ENCODE measurements at regions not wholly inside any gene's neighbourhood (a gene's known extent, or its start where the extent isn't known, plus 50 kb on each side); places are given as distances from the start of the nearest gene placed in this dataset.
"Not testable (repeated sequence)": the region's sequence is repeated elsewhere in the genome, so short reads cannot be mapped to it uniquely, and the experiment has no call there.

- DNase-seq; H4K20me1 ChIP-seq (ENCODE audit: insufficient read depth, low read length); H3K9ac ChIP-seq (ENCODE audit: low read depth, low read length); H3K36me3 ChIP-seq (ENCODE audit: insufficient read depth, low read length); H2AFZ ChIP-seq (ENCODE audit: low read depth, low read length); H3K4me2 ChIP-seq (ENCODE audit: insufficient read depth, low read length); H3K9me3 ChIP-seq (ENCODE audit: insufficient read depth, low read length, severe bottlenecking); ATAC-seq (ENCODE audit: insufficient read depth, low read depth); H3K4me3 ChIP-seq (ENCODE audit: low read depth in 1 of 2, low read length in 2 of 2); H3K4me1 ChIP-seq (ENCODE audit: insufficient read depth, low read length); H3K27ac ChIP-seq (ENCODE audit: low read length); H3K79me2 ChIP-seq (ENCODE audit: insufficient read depth, low read length); H3K27me3 ChIP-seq (ENCODE audit: insufficient read depth, low read length, poor library complexity): not testable (repeated sequence)
These were observed 97.2 kb upstream of the NBPF9 start for GRCh38 chr1:149200567-149200966.

DNA sequence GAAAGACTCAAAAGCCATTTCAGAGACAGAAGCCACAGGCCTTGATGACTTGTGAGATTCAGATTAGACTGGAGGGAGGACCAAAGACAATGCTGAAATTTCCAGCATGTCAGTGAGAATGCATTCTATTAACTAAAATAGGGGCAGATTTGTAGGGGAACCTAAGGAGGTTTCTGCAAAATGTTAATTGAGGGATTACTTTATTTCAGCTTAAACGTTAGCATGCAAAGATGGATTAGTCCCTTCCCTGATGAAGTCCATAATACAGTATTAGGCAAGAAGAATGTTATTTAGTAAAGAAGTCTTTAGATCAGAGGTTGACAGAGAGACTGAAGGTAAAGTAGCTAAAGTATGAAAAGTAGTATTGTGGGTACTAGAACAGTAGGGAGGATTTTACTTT, 98.9 kb upstream of the NBPF9 start:
- not testable (repeated sequence) for ATAC-seq (ENCODE audit: insufficient read depth, low read depth)

GRCh38 chr1:149204396-149204795, 101.0 kb upstream of the NBPF9 start:
- H3K9me3 ChIP-seq (ENCODE audit: insufficient read depth, low read length, severe bottlenecking); H3K4me2 ChIP-seq (ENCODE audit: insufficient read depth, low read length); H3K4me1 ChIP-seq (ENCODE audit: insufficient read depth, low read length); H3K27me3 ChIP-seq (ENCODE audit: insufficient read depth, low read length, poor library complexity); ATAC-seq (ENCODE audit: insufficient read depth, low read depth); H3K27ac ChIP-seq (ENCODE audit: low read length); H4K20me1 ChIP-seq (ENCODE audit: insufficient read depth, low read length); H3K4me3 ChIP-seq (ENCODE audit: low read depth in 1 of 2, low read length in 2 of 2); H3K36me3 ChIP-seq (ENCODE audit: insufficient read depth, low read length); H3K9ac ChIP-seq (ENCODE audit: low read depth, low read length); H3K79me2 ChIP-seq (ENCODE audit: insufficient read depth, low read length); DNase-seq; H2AFZ ChIP-seq (ENCODE audit: low read depth, low read length): not testable (repeated sequence)

More for the DNA sequence above, 98.9 kb upstream of the NBPF9 start:
- H3K4me2 ChIP-seq (ENCODE audit: insufficient read depth, low read length); H4K20me1 ChIP-seq (ENCODE audit: insufficient read depth, low read length); H3K9me3 ChIP-seq (ENCODE audit: insufficient read depth, low read length, severe bottlenecking); H3K9ac ChIP-seq (ENCODE audit: low read depth, low read length); H3K79me2 ChIP-seq (ENCODE audit: insufficient read depth, low read length); H2AFZ ChIP-seq (ENCODE audit: low read depth, low read length); H3K27ac ChIP-seq (ENCODE audit: low read length); H3K4me3 ChIP-seq (ENCODE audit: low read depth in 1 of 2, low read length in 2 of 2); DNase-seq; H3K36me3 ChIP-seq (ENCODE audit: insufficient read depth, low read length); H3K27me3 ChIP-seq (ENCODE audit: insufficient read depth, low read length, poor library complexity); H3K4me1 ChIP-seq (ENCODE audit: insufficient read depth, low read length): not testable (repeated sequence)

GRCh38 chr1:149208836-149209235, 105.5 kb upstream of the NBPF9 start:
- not testable (repeated sequence) for H3K79me2 ChIP-seq (ENCODE audit: insufficient read depth, low read length); H2AFZ ChIP-seq (ENCODE audit: low read depth, low read length); H3K9ac ChIP-seq (ENCODE audit: low read depth, low read length); H3K27me3 ChIP-seq (ENCODE audit: insufficient read depth, low read length, poor library complexity); H3K4me2 ChIP-seq (ENCODE audit: insufficient read depth, low read length); H4K20me1 ChIP-seq (ENCODE audit: insufficient read depth, low read length); DNase-seq; H3K9me3 ChIP-seq (ENCODE audit: insufficient read depth, low read length, severe bottlenecking); H3K4me1 ChIP-seq (ENCODE audit: insufficient read depth, low read length); H3K27ac ChIP-seq (ENCODE audit: low read length); H3K4me3 ChIP-seq (ENCODE audit: low read depth in 1 of 2, low read length in 2 of 2); H3K36me3 ChIP-seq (ENCODE audit: insufficient read depth, low read length); ATAC-seq (ENCODE audit: insufficient read depth, low read depth)

DNA sequence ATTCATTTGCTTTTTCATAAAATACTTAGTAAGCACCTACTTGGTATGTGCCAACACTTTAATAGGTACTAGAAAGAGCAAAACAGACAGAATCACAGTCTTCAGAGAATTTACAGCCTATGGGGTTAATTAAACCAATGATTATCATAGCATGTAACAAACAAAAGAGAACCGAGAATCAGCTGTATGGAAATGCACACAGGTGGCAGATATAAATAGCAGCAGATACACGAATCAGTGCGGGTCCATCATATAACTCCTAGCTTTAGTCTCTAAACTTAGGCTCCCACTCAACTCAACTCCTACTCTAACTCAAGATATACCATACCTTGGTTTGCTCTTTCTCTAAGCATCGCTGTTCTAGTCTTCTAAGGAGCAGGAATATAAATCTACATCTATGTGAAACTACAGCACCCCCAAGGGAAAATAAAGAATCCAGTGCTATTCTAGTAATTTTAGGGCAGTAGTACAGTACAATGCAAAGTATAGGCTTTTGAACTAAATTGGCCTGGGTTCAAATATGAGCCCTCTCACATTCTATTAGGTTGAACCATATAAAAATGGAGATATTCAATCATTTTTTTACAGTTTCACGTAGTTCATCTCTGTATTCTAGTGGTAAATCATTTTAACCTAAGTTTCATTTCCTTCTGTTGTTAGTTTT, 108.5 kb upstream of the NBPF9 start:
- not testable (repeated sequence) for H3K4me3 ChIP-seq (ENCODE audit: low read depth in 1 of 2, low read length in 2 of 2); H3K4me2 ChIP-seq (ENCODE audit: insufficient read depth, low read length); H3K4me1 ChIP-seq (ENCODE audit: insufficient read depth, low read length); H3K79me2 ChIP-seq (ENCODE audit: insufficient read depth, low read length); H2AFZ ChIP-seq (ENCODE audit: low read depth, low read length); H3K9ac ChIP-seq (ENCODE audit: low read depth, low read length); H3K27me3 ChIP-seq (ENCODE audit: insufficient read depth, low read length, poor library complexity); H3K27ac ChIP-seq (ENCODE audit: low read length); ATAC-seq (ENCODE audit: insufficient read depth, low read depth); H3K36me3 ChIP-seq (ENCODE audit: insufficient read depth, low read length); DNase-seq; H3K9me3 ChIP-seq (ENCODE audit: insufficient read depth, low read length, severe bottlenecking); H4K20me1 ChIP-seq (ENCODE audit: insufficient read depth, low read length)

DNA sequence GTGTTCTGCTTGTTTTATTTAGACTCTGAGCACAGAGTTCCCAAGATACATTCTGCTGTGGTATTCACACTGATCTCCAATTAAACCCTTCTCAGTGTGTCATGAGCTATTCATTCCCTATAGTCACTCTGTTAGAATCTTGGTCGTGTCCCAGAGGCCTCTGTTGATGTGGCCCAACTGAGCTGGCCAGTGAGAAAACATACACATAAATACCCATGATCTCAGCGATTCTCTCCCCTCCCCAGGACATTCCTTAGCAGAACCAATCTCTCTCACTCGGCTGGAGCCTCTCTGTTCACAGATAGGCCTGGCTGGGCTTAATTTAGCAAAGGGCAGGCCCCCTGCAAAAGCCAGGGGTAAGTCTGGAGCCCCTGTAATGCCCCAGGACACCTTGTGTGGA, 109.6 kb upstream of the NBPF9 start:
- not testable (repeated sequence) for H2AFZ ChIP-seq (ENCODE audit: low read depth, low read length); H3K36me3 ChIP-seq (ENCODE audit: insufficient read depth, low read length); H3K4me1 ChIP-seq (ENCODE audit: insufficient read depth, low read length); ATAC-seq (ENCODE audit: insufficient read depth, low read depth); H4K20me1 ChIP-seq (ENCODE audit: insufficient read depth, low read length); H3K27me3 ChIP-seq (ENCODE audit: insufficient read depth, low read length, poor library complexity); H3K9me3 ChIP-seq (ENCODE audit: insufficient read depth, low read length, severe bottlenecking); H3K9ac ChIP-seq (ENCODE audit: low read depth, low read length); H3K4me3 ChIP-seq (ENCODE audit: low read depth in 1 of 2, low read length in 2 of 2); H3K4me2 ChIP-seq (ENCODE audit: insufficient read depth, low read length); DNase-seq; H3K79me2 ChIP-seq (ENCODE audit: insufficient read depth, low read length); H3K27ac ChIP-seq (ENCODE audit: low read length)

DNA sequence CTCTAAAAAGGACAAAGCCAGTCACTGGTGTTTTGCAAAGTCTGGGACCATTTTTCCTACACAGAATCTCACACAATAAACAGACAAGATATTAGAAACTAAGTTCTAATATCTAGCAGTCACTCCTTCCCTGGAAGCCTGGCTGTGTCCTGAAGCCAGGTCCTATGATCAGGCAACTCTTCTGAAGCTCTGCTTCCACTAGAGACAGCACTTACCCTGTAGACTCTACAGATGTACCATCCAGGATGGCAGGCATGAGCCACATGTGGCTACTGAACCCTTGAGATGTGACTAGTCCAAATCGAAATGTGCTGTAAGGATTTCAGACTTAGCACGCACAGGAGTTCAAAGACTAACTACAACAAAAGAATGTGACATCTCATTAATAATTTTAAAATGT, 110.3 kb upstream of the NBPF9 start:
- H3K79me2 ChIP-seq (ENCODE audit: insufficient read depth, low read length); H4K20me1 ChIP-seq (ENCODE audit: insufficient read depth, low read length); H3K36me3 ChIP-seq (ENCODE audit: insufficient read depth, low read length); H3K9me3 ChIP-seq (ENCODE audit: insufficient read depth, low read length, severe bottlenecking); H3K27me3 ChIP-seq (ENCODE audit: insufficient read depth, low read length, poor library complexity); H3K4me3 ChIP-seq (ENCODE audit: low read depth in 1 of 2, low read length in 2 of 2); H3K9ac ChIP-seq (ENCODE audit: low read depth, low read length); DNase-seq; H3K4me2 ChIP-seq (ENCODE audit: insufficient read depth, low read length); H2AFZ ChIP-seq (ENCODE audit: low read depth, low read length); H3K27ac ChIP-seq (ENCODE audit: low read length); ATAC-seq (ENCODE audit: insufficient read depth, low read depth); H3K4me1 ChIP-seq (ENCODE audit: insufficient read depth, low read length): not testable (repeated sequence)

DNA sequence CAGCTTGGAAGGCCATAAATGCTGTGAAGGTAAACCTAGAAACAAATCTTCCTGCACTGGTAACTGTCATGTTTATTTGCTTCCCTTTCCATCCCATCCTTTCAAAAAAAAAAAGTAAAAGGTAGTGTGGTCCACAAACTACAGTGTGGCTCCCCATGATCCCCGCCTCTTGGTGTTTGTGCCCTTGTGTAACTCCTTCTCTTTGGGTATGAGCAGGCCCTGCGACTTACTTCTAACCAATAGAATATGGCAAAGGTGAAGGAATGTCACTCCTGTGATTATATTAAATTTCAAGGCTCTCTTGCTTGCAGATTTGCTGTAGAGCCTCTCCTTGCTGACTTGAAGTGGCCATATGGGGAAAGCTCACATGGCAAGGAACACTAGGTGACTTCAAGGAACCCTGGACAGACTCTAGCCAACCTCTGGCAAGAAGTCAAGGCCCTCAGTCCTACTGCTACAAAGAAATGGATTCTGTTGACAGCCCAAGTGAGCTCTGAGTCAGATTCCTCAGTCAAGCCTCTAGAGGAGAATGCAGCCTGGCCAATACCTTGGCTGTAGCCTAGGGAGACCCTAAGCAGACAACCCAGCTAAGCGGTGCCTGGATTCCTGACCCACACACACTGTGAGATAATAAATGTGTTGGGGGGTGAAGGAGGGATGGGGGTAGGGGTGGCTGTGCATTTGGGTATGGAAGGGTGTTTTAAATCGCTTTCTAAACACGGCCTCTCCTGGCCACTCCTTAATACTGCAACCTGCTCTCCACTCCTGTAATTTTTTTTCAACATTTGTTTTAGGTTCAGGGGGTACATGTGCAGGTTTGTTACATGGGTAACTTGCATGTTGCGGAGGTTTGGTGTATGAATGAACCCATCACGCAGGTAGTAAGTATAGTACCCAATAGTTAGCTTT, 115.0 kb upstream of the NBPF9 start:
- H3K4me3 ChIP-seq (ENCODE audit: low read depth in 1 of 2, low read length in 2 of 2); H2AFZ ChIP-seq (ENCODE audit: low read depth, low read length); H3K9ac ChIP-seq (ENCODE audit: low read depth, low read length); DNase-seq; H3K4me2 ChIP-seq (ENCODE audit: insufficient read depth, low read length); H3K27me3 ChIP-seq (ENCODE audit: insufficient read depth, low read length, poor library complexity); H3K4me1 ChIP-seq (ENCODE audit: insufficient read depth, low read length); H3K27ac ChIP-seq (ENCODE audit: low read length); H3K9me3 ChIP-seq (ENCODE audit: insufficient read depth, low read length, severe bottlenecking); H4K20me1 ChIP-seq (ENCODE audit: insufficient read depth, low read length); H3K36me3 ChIP-seq (ENCODE audit: insufficient read depth, low read length); H3K79me2 ChIP-seq (ENCODE audit: insufficient read depth, low read length); ATAC-seq (ENCODE audit: insufficient read depth, low read depth): not testable (repeated sequence)

Measured in DND-41 (cell line).